ENCODE measurements at regions not wholly inside any gene's neighbourhood (a gene's known extent, or its start where the extent isn't known, plus 50 kb on each side); places are given as distances from the start of the nearest gene placed in this dataset.

DNA sequence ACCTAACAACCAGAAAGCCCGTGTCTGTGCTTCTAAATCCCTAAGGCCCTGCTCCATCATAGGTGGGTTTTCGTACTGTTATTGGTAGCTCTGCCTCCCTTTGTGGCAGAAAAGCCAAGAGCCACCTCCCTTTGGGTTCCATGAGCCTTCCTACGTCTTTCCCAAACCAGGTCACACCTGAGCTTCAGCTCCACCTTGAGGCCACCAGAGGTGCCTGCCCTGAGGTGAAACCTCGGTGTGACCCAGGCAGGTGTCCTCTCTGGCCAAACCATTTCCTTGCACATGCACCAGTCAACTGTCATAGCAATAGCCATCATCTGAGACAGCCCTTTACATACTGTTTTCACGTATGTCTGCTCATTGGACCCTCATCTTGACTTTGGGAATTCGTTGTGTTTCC is 188.0 kb upstream of the RBPJ start:
- H3K27ac Mint-ChIP-seq = no peak overlapping the region
- peaks cover 5 to 7% of the 10 kb centered on the region in 2 donors for H3K9me3 Mint-ChIP-seq
- H3K27me3 Mint-ChIP-seq (ENCODE audit: low read depth) = peaks cover 12% of the 10 kb centered on the region
- peaks cover 51% of the 10 kb centered on the region for H3K4me1 Mint-ChIP-seq (ENCODE audit: low read depth)
- peaks cover 8 to 18% of the 10 kb centered on the region in 2 donors for H3K36me3 Mint-ChIP-seq (ENCODE audit: insufficient read depth in 2 of 2)
- DNase-seq = no peak
- H3K4me3 Mint-ChIP-seq = peak overlapping the region; percentile 9 to 10
- ATAC-seq (replicated peaks in 1 of 2) = no peak

DNA sequence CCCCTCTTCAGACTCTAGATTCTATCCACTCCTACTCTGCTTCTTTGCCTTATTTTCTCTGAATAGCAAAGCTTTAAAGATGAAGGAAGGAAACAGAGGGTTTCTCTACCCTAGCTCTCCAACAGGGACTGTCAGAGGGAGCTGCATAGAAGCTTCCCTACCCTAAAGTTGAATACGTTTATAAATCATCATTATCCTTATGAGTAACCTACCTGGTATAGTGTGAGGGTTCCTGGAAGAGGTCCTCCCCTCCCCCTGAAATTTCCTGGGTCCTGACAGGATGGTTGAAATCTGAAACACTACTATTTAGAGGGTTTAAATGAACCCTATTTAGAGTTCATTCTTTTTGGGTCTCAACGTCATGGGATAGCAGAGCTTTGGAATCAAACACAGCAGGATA is 187.0 kb upstream of the RBPJ start:
- Mint-ChIP-seq H3K9me3 (peaks cover under 1 to 4% of the 10 kb centered on the region in 2 donors), H3K36me3 (ENCODE audit: insufficient read depth in 2 of 2) (peaks cover 7 to 12% of the 10 kb centered on the region in 2 donors), H3K27ac (no peak overlapping the region), H3K27me3 (ENCODE audit: low read depth) (peaks cover 9% of the 10 kb centered on the region), H3K4me3 (peak overlapping the region in 1 of 2 donors; percentile 14), H3K4me1 (ENCODE audit: low read depth) (peaks cover 51% of the 10 kb centered on the region)
- no peak for DNase-seq
- ATAC-seq (replicated peaks in 1 of 2) = peak; percentile 28 to 57

GRCh38 chr4:26135331-26135730 is 185.5 kb upstream of the RBPJ start:
- H3K9me3 Mint-ChIP-seq = peaks cover 0 to 4% of the 10 kb centered on the region in 2 donors
- ATAC-seq (replicated peaks in 1 of 2) = no peak
- H3K27me3 Mint-ChIP-seq (ENCODE audit: low read depth) = peaks cover 9% of the 10 kb centered on the region
- no peak overlapping the region for H3K27ac Mint-ChIP-seq
- peaks cover 6 to 8% of the 10 kb centered on the region in 2 donors for H3K36me3 Mint-ChIP-seq (ENCODE audit: insufficient read depth in 2 of 2)
- H3K4me3 Mint-ChIP-seq = no peak overlapping the region
- H3K4me1 Mint-ChIP-seq (ENCODE audit: low read depth) = peaks cover 52% of the 10 kb centered on the region
- no peak for DNase-seq

DNA sequence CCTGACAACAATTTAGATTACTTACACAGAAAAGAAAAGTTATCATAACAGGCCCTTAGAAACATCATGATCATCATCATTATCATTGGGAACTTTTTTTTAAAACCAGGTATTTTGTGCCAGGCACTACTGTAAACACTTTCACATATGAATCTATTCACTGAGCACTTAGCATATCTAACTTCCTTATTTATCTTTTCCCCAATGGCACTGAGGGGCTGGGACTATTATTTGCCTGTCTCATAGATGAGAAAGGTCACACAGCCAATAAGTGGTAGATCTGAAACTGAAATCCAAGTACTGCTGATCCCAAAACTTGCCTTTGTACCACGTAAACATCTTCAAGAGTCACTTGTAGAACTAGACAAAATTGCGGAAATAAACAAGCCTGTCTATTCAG is 184.2 kb upstream of the RBPJ start:
- peaks cover 9% of the 10 kb centered on the region for H3K27me3 Mint-ChIP-seq (ENCODE audit: low read depth)

DNA sequence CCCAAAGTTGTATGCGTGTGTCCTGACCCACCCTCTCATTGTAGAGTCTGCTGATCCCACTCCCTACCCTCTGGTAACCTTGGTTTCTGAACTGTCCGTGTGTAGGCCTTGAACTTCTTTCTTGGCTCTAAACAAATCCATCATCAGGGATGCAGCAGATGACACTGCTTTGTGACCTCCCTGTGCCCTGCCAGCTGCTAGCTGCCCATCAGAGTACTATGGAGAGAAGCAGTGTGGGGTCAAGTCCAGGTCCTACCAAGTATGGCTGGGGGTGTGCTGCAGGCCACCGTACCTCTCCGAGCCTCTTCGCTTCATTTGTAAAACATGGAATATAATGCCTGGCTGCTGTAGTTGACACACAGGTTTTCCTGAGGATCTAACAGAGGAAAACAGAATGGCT is 183.5 kb upstream of the RBPJ start:
- Mint-ChIP-seq H3K27ac (no peak overlapping the region), H3K4me3 (no peak overlapping the region), H3K9me3 (peaks cover 0 to 4% of the 10 kb centered on the region in 2 donors), H3K4me1 (ENCODE audit: low read depth) (peaks cover 42% of the 10 kb centered on the region), H3K27me3 (ENCODE audit: low read depth) (peaks cover 9% of the 10 kb centered on the region), H3K36me3 (ENCODE audit: insufficient read depth in 2 of 2) (peaks cover 5 to 7% of the 10 kb centered on the region in 2 donors)
- ATAC-seq (replicated peaks in 1 of 2) = no peak
- no peak for DNase-seq

More for the DNA sequence above, 184.2 kb upstream of the RBPJ start:
- no peak for DNase-seq
- peaks cover 42% of the 10 kb centered on the region for H3K4me1 Mint-ChIP-seq (ENCODE audit: low read depth)
- peaks cover 5% of the 10 kb centered on the region in 2 donors for H3K36me3 Mint-ChIP-seq (ENCODE audit: insufficient read depth in 2 of 2)
- no peak overlapping the region for H3K4me3 Mint-ChIP-seq
- peaks cover 0 to 4% of the 10 kb centered on the region in 2 donors for H3K9me3 Mint-ChIP-seq
- ATAC-seq (replicated peaks in 1 of 2) = no peak
- no peak overlapping the region for H3K27ac Mint-ChIP-seq

DNA sequence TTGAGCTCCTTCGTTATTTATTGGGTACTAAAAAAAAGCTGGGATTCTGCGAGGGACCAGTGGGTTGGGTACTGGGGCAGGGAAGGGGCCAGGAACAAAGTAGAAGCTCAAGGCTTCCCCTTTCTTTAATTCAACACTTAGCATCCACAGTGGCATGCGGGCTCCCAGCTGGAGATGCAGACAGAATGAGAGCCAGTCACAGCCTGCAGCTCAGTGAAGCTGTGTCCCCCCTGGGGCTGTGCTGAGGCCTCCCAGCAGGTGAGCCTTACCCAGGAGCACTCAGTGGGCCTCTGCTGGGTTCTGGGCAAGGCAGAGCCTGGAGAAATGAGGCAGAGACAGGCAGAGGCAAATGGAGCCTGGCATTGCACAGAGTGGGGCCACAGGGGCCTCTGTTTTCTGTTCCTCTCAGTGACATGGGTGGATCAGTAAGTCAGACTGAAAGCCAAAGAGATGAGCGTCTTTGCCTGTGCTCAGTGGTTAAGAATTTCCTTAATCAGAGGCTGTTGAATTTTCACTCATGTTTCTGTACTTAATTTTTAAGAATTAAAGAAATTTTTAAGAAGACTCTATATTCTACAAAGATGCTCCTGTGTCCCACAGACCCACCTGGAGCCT is 181.4 kb upstream of the RBPJ start:
- DNase-seq = no peak
- peaks cover 9% of the 10 kb centered on the region for H3K27me3 Mint-ChIP-seq (ENCODE audit: low read depth)
- H3K4me3 Mint-ChIP-seq = peak overlapping the region in 1 of 2 donors; percentile 32
- ATAC-seq (replicated peaks in 1 of 2) = peak; percentile 63 to 77
- H3K9me3 Mint-ChIP-seq = peaks cover 0 to 6% of the 10 kb centered on the region in 2 donors
- H3K4me1 Mint-ChIP-seq (ENCODE audit: low read depth) = peaks cover 34% of the 10 kb centered on the region
- H3K27ac Mint-ChIP-seq = no peak overlapping the region
- H3K36me3 Mint-ChIP-seq (ENCODE audit: insufficient read depth in 2 of 2) = peaks cover 7% of the 10 kb centered on the region in 2 donors

GRCh38 chr4:26140150-26140898 is 180.5 kb upstream of the RBPJ start:
- DNase-seq = no peak
- peak; percentile 15 to 24 for ATAC-seq (replicated peaks in 1 of 2)
- H3K27me3 Mint-ChIP-seq (ENCODE audit: low read depth) = peaks cover 5% of the 10 kb centered on the region

DNA sequence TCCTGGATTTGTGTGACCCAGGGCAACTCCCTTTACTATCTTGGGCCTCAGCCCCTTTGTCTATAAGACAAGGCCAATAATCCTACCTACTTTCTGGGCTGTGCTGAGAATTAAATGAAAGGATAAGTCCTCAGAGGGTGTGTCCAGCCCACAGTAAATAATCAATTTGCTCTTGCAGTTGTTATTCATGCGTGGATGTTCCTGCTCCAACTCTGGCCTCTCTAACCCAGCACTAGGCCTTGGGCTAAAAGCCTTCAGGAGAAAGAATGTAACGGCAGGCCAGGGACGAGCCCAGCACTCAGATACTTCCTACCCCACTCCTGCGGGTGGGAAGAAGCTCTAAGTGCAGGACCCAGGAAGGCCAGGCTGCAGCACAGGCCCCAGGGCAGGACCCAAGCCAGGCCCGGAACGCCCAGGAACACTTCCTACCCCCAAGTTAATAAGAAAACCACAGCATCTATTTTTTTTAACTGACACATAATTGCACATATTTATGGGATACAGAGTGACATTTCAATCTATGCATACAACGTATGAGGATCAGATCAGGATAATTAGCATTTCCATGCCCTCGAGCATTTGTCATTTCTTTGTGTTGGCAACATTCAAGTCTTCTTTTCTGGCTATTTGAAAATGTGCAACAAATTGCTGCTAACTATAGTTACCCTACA is 179.6 kb upstream of the RBPJ start:
- H3K4me1 Mint-ChIP-seq (ENCODE audit: low read depth) = peaks cover 47% of the 10 kb centered on the region
- DNase-seq (no peak), ATAC-seq (replicated peaks in 1 of 2) (no peak)
- peak overlapping the region in 1 of 2 donors; percentile 67 for H3K4me3 Mint-ChIP-seq
- H3K9me3 Mint-ChIP-seq = peaks cover 0 to 1% of the 10 kb centered on the region in 2 donors
- peaks cover 2 to 3% of the 10 kb centered on the region in 2 donors for H3K36me3 Mint-ChIP-seq (ENCODE audit: insufficient read depth in 2 of 2)
- H3K27ac Mint-ChIP-seq = peak overlapping the region; percentile 20
- no peaks in the 10 kb centered on the region for H3K27me3 Mint-ChIP-seq (ENCODE audit: low read depth)

More at GRCh38 chr4:26140150-26140898, 180.5 kb upstream of the RBPJ start:
- Mint-ChIP-seq H3K36me3 (ENCODE audit: insufficient read depth in 2 of 2) (peaks cover 4% of the 10 kb centered on the region in 2 donors), H3K9me3 (peaks cover 0 to 1% of the 10 kb centered on the region in 2 donors), H3K4me3 (peak overlapping the region; percentile 7 to 18), H3K4me1 (ENCODE audit: low read depth) (peaks cover 43% of the 10 kb centered on the region), H3K27ac (no peak overlapping the region)

DNA sequence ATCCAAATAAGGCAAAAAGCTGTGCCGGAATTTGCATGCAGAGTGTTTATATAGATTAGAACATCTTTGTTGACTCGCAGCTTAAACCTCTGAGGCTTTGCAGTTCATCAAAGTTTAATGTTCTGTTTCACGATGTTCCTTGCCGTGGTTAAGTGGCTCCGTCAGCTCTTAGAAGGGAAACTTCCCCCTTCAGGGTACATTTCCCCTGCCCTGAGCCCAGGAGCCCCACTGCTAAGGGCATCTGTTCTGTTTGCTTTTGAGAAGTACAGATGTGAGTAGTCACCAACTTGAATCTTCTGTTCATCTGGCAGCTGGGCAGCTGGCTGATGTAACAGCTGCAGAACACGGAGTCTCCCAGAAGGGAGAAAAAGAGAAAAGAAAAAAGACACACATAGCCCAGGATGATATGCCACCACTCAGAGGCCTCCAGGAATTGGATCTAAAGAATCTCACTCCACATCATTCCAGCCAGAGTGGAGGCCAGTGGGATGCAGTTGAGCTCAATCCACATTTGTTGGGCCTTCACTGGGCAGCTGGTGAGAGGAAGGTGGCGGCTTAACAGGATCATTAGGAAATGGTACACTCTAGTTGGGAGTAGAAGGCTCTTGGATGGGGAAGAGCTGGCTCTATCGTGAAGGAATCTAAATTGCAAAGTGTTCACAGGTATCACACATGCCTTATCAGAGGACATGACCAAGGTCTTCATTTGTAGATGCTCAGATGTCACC is 178.7 kb upstream of the RBPJ start:
- H3K27ac Mint-ChIP-seq = peak overlapping the region; percentile 20
- H3K36me3 Mint-ChIP-seq (ENCODE audit: insufficient read depth in 2 of 2) = peaks cover 2 to 7% of the 10 kb centered on the region in 2 donors
- DNase-seq (peak in 1 of 2 donors; percentile 22), ATAC-seq (replicated peaks in 1 of 2) (peak; percentile 62 to 72)
- peaks cover 6% of the 10 kb centered on the region for H3K27me3 Mint-ChIP-seq (ENCODE audit: low read depth)
- peak overlapping the region; percentile 3 to 67 for H3K4me3 Mint-ChIP-seq
- peaks cover 47% of the 10 kb centered on the region for H3K4me1 Mint-ChIP-seq (ENCODE audit: low read depth)
- H3K9me3 Mint-ChIP-seq = peaks cover 0 to 1% of the 10 kb centered on the region in 2 donors

- Mint-ChIP-seq H3K4me3 (peak overlapping the region; percentile 62 to 84), H3K36me3 (ENCODE audit: insufficient read depth in 2 of 2) (peaks cover 5 to 8% of the 10 kb centered on the region in 2 donors), H3K9me3 (peaks cover 0 to 1% of the 10 kb centered on the region in 2 donors), H3K27ac (peak overlapping the region; percentile 94), H3K27me3 (ENCODE audit: low read depth) (peaks cover 13% of the 10 kb centered on the region), H3K4me1 (ENCODE audit: low read depth) (peaks cover 43% of the 10 kb centered on the region)
- no peak for DNase-seq
- ATAC-seq (replicated peaks in 1 of 2) = peak; percentile 24 to 39
These were observed 176.2 kb upstream of the RBPJ start for GRCh38 chr4:26144526-26145155.

GRCh38 chr4:26145212-26145611 is 175.6 kb upstream of the RBPJ start:
- Mint-ChIP-seq H3K27ac (peak overlapping the region; percentile 94), H3K4me1 (ENCODE audit: low read depth) (peaks cover 43% of the 10 kb centered on the region), H3K9me3 (peaks cover 0 to 1% of the 10 kb centered on the region in 2 donors), H3K4me3 (peak overlapping the region; percentile 62 to 84), H3K36me3 (ENCODE audit: insufficient read depth in 2 of 2) (peaks cover 5 to 10% of the 10 kb centered on the region in 2 donors), H3K27me3 (ENCODE audit: low read depth) (peaks cover 13% of the 10 kb centered on the region)
- DNase-seq (no peak), ATAC-seq (replicated peaks in 1 of 2) (peak; percentile 47 to 67)

GRCh38 chr4:26148927-26149326 is 171.9 kb upstream of the RBPJ start:
- Mint-ChIP-seq H3K4me3 (no peak overlapping the region), H3K27me3 (ENCODE audit: low read depth) (peaks cover 18% of the 10 kb centered on the region), H3K36me3 (ENCODE audit: insufficient read depth in 2 of 2) (peaks cover 3 to 9% of the 10 kb centered on the region in 2 donors), H3K4me1 (ENCODE audit: low read depth) (peaks cover 45% of the 10 kb centered on the region), H3K27ac (no peak overlapping the region), H3K9me3 (peaks cover 0 to 2% of the 10 kb centered on the region in 2 donors)
- ATAC-seq (replicated peaks in 1 of 2) (no peak), DNase-seq (no peak)

Data from activated T-cell treated with anti-CD3 and anti-CD28 coated beads, Interleukin-2, amount 50 U/mL, for 72 hours (primary cell).